PC-3 (cell line): ENCODE measurements at regions not wholly inside any gene's neighbourhood (a gene's known extent, or its start where the extent isn't known, plus 50 kb on each side); places are given as distances from the start of the nearest gene placed in this dataset.

Source experiments
- ATAC-seq: fragments of 200-7000 bp; cut with Tn5 transposase; 2 replicates; pipeline ENCODE4 v1.9.1; 2020; ENCODE audit warnings: mild to moderate bottlenecking, moderate library complexity
- BruUV-seq: library from RNA; stranded (reverse); fragments of 400-500 nt; replicated peaks from 2 replicates; lab custom pipeline; 2021; lab: Mats Ljungman, UMichigan
- CTCF ChIA-PET: fragments of 300-600 bp; sonication (Branson Sonifier 250); formaldehyde crosslinking; loops from one replicate; lab custom pipeline; 2022; ENCODE audit warnings: antibody characterized with exemption; lab: Charles Lee
- POLR2A ChIA-PET: fragments of 300-600 bp; sonication (Branson Sonifier 250); formaldehyde crosslinking; loops from one replicate; lab custom pipeline; 2022; ENCODE audit warnings: antibody characterized with exemption; ENCODE audit not compliant: unreplicated experiment; lab: Charles Lee
- DNase-seq: peaks from one replicate; pipeline ENCODE4 v3.0.0-alpha.2; 2015
- H2AFZ ChIP-seq: fragments of 300-600 bp; sonication (generic); 2 replicates; pipeline ENCODE4 v1.6.0; 2016; ENCODE audit warnings: antibody characterized with exemption, low read length
- H3F3A ChIP-seq: fragments of 300-600 bp; sonication (generic); one replicate; pipeline ENCODE4 v1.6.0; 2017; ENCODE audit warnings: antibody characterized with exemption, low read length, control low read depth, mild to moderate bottlenecking; ENCODE audit not compliant: unreplicated experiment
- H3K27ac ChIP-seq: fragments of 300-600 bp; sonication (generic); 2 replicates; pipeline ENCODE4 v1.5.1; 2016; ENCODE audit warnings: mild to moderate bottlenecking, low read length
- H3K27me3 ChIP-seq: fragments of 300-600 bp; sonication (generic); 2 replicates; pipeline ENCODE4 v1.6.1; 2016; ENCODE audit warnings: low read length, mixed read lengths
- H3K36me3 ChIP-seq: fragments of 300-600 bp; sonication (generic); 2 replicates; pipeline ENCODE4 v1.6.1; 2016; ENCODE audit warnings: low read depth, mixed run types, low read length, mixed read lengths
- H3K4me1 ChIP-seq: fragments of 300-600 bp; sonication (generic); 2 replicates; pipeline ENCODE4 v1.5.1; 2016; ENCODE audit warnings: low read length; ENCODE audit not compliant: insufficient read depth
- H3K4me2 ChIP-seq: fragments of 300-600 bp; sonication (generic); 2 replicates; pipeline ENCODE4 v1.6.0; 2016; ENCODE audit warnings: low read length
- H3K4me3 ChIP-seq: fragments of 300-600 bp; sonication (generic); 2 replicates; pipeline ENCODE4 v1.5.1; 2016; ENCODE audit warnings: mild to moderate bottlenecking, low read length, mixed read lengths
- H3K79me2 ChIP-seq: fragments of 300-600 bp; sonication (generic); 2 replicates; pipeline ENCODE4 v1.6.1; 2017; ENCODE audit warnings: low read length, mixed read lengths
- H3K9ac ChIP-seq: fragments of 300-600 bp; sonication (generic); 2 replicates; pipeline ENCODE4 v1.6.0; 2016; ENCODE audit warnings: mild to moderate bottlenecking, low read length
- H3K9me2 ChIP-seq: fragments of 300-600 bp; sonication (generic); replicated peaks from 2 replicates; pipeline ENCODE4 v1.6.1; 2016; ENCODE audit warnings: mixed run types, low read length, mixed read lengths
- H3K9me3 ChIP-seq: fragments of 300-600 bp; sonication (generic); 2 replicates; pipeline ENCODE4 v1.6.1; 2016; ENCODE audit warnings: low read length, mixed read lengths
- H4K20me1 ChIP-seq: fragments of 300-600 bp; sonication (generic); 2 replicates; pipeline ENCODE4 v1.6.1; 2016; ENCODE audit warnings: low read length, mixed read lengths
- CTCF ChIP-seq: fragments of 300-600 bp; sonication (generic); conservative IDR thresholded peaks from 2 replicates; pipeline ENCODE4 v1.5.1; 2017; ENCODE audit warnings: antibody characterized with exemption, low read depth, mild to moderate bottlenecking, low read length
- EZH2 ChIP-seq: fragments of 300-600 bp; sonication (generic); IDR thresholded peaks from one replicate; pipeline ENCODE4 v1.6.1; 2017; ENCODE audit warnings: antibody characterized with exemption, mild to moderate bottlenecking, low read length; ENCODE audit not compliant: unreplicated experiment
- EZH2phosphoT487 ChIP-seq: fragments of 300-600 bp; sonication (generic); IDR thresholded peaks from 2 replicates; pipeline ENCODE4 v1.6.1; 2018; ENCODE audit warnings: mild to moderate bottlenecking, antibody characterized with exemption, low read length, borderline replicate concordance
- intact Hi-C: fragments of 100-400 bp; cut with micrococcal nuclease; formaldehyde crosslinking; loops from 2 replicates; pipeline ENCODE4 v1.9.0; 2023

DNA sequence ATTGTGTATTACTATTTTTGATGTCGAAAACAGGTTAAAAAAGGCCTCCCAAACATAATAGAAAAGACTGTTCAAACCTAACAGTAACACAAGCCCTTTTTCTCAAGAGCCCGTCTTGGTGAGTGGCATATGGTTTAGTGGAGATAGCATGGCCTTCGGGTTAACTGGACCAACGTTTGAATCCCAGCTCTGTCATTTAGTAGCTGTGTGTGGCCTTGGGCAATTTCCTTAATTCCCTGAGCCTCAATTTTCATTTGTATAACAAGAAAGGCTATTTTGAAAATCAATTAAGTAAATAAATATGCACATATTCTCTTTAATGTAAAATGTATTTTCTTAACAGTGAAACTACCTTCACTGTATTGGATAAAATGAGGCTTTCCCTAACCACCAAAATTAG lies 62.3 kb downstream of the HELT start:
- Histone ChIP-seq H3K79me2 (no peaks in the 10 kb centered on the region), H3K27me3 (peaks cover 50% of the 10 kb centered on the region), H3K27ac (no peak overlapping the region), H3K9me3 (no peaks in the 10 kb centered on the region), H3K36me3 (no peaks in the 10 kb centered on the region), H3K4me2 (no peak overlapping the region), H3K9me2 (no peaks in the 10 kb centered on the region), H3K4me1 (no peaks in the 10 kb centered on the region), H3K4me3 (no peak overlapping the region), H3K9ac (no peak overlapping the region), H4K20me1 (no peaks in the 10 kb centered on the region), H2AFZ (no peak overlapping the region), H3F3A (no peaks in the 10 kb centered on the region)
- BruUV-seq, result no TSS peak
- ChIA-PET CTCF (no interaction called here), POLR2A (no interaction called here)
- TF ChIP-seq CTCF, result no peak
- no peak for TF ChIP-seq EZH2
- no peak for TF ChIP-seq EZH2phosphoT487
- intact Hi-C loops, result no loop called here
- no peak for DNase-seq
- ATAC-seq, result no peak

DNA sequence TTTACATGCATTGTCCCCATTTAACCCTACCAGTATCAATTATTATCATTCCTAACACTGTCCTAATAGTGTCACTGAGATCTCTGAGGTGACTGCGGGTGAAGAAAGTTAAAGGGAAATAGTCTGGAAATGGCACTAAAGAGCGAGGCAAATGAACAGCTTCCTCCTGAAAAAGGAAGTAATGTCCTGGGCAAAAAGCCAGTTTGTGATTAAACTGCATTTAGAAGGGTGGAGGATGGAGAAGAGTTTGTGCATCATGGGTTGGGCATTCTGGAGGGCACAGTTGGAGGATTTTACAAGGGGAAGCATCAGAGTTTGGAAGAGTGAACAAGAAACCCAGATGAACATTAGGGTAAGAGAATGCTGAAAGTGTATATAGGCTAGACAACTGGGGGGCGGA lies 60.5 kb upstream of the SLC25A4 start:
- H3K79me2 ChIP-seq, result no peaks in the 10 kb centered on the region
- H3K9ac ChIP-seq, result no peak overlapping the region
- DNase-seq, result peak; percentile 36
- H3K9me2 ChIP-seq, result no peaks in the 10 kb centered on the region
- BruUV-seq, result no TSS peak
- H3K4me2 ChIP-seq, result no peak overlapping the region
- ChIA-PET CTCF (no interaction called here), POLR2A (no interaction called here)
- no peak overlapping the region for H2AFZ ChIP-seq
- intact Hi-C loops, result no loop called here
- TF ChIP-seq EZH2phosphoT487 (no peak), CTCF (no peak), EZH2 (no peak)
- H3K4me1 ChIP-seq, result no peaks in the 10 kb centered on the region
- H3K27ac ChIP-seq, result no peak overlapping the region
- H4K20me1 ChIP-seq, result no peaks in the 10 kb centered on the region
- no peaks in the 10 kb centered on the region for H3K36me3 ChIP-seq
- H3F3A ChIP-seq, result no peaks in the 10 kb centered on the region
- no peak overlapping the region for H3K4me3 ChIP-seq
- ATAC-seq, result no peak
- H3K27me3 ChIP-seq, result peaks cover 35% of the 10 kb centered on the region
- no peaks in the 10 kb centered on the region for H3K9me3 ChIP-seq

DNA sequence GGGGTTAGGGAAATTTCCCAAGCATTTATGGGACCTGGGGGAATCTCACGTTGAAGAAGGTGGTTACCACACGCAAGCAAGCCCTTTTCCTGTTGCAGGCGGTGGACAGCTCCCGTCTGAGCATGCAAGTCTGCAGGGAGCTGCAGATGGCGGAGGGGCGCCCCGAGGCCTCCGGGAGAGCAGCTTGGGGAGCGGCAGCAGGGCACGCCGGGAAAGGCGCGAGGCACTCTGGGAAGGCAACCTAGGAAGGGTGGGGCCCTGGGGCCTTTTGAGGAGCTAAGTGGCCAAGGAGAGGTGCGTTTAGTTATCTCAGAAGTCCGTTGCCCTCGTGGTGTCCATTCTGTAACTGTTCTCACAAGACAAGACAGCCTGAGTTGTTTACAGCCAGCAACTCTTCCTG lies 57.0 kb upstream of the SLC25A4 start:
- TF ChIP-seq CTCF (no peak), EZH2 (no peak), EZH2phosphoT487 (no peak)
- Histone ChIP-seq H3K27ac (no peak overlapping the region), H3K4me3 (no peak overlapping the region), H3F3A (no peaks in the 10 kb centered on the region), H3K36me3 (no peaks in the 10 kb centered on the region), H3K9me2 (no peaks in the 10 kb centered on the region), H3K79me2 (no peaks in the 10 kb centered on the region), H3K9me3 (no peaks in the 10 kb centered on the region), H3K4me1 (no peaks in the 10 kb centered on the region), H3K4me2 (no peak overlapping the region), H3K27me3 (peaks cover 25% of the 10 kb centered on the region), H2AFZ (no peak overlapping the region), H3K9ac (no peak overlapping the region), H4K20me1 (no peaks in the 10 kb centered on the region)
- ATAC-seq (no peak), DNase-seq (no peak)
- no TSS peak for BruUV-seq
- CTCF ChIA-PET, result no interaction called here
- intact Hi-C loops, result no loop called here
- POLR2A ChIA-PET, result no interaction called here
